ENCODE measurements at regions not wholly inside any gene's neighbourhood (a gene's known extent, or its start where the extent isn't known, plus 50 kb on each side); places are given as distances from the start of the nearest gene placed in this dataset.

- Histone ChIP-seq H3K27me3 (no peaks in the 10 kb centered on the region), H3K4me1 (peaks cover 33 to 58% of the 10 kb centered on the region in 2 donors), H3K36me3 (no peaks in the 10 kb centered on the region), H3K4me3 (replicated peaks in 1 of 3) (no peak overlapping the region), H3K27ac (peak overlapping the region; percentile 79 to 97 (median 90)), H3K9me3 (no peaks in the 10 kb centered on the region)
- TF ChIP-seq POLR2A (IDR thresholded peaks at IDR 0.05) (peak in 1 of 2 donors; percentile 26), CTCF (IDR thresholded peaks at IDR 0.05) (no peak)
- WGBS, 2 donors = 40 to 43% methylated on average over 3 of the region's 3 CpGs
- DNase-seq = peak; percentile 79 to 80
- intact Hi-C loops (cut with DNase I) = no loop called here
Measured at GRCh38 chr10:29694121-29694520, 59.4 kb upstream of the SVIL start.

GRCh38 chr10:29692121-29692539 is 57.4 kb upstream of the SVIL start:
- intact Hi-C loops (cut with DNase I) = no loop called here
- 32 to 44% methylated on average over 5 of the region's 5 CpGs for WGBS, 2 donors
- Histone ChIP-seq H3K27me3 (no peaks in the 10 kb centered on the region), H3K4me1 (peaks cover 47 to 65% of the 10 kb centered on the region in 2 donors), H3K4me3 (replicated peaks in 1 of 3) (no peak overlapping the region), H3K36me3 (no peaks in the 10 kb centered on the region), H3K27ac (peak overlapping the region; percentile 79 to 97 (median 90)), H3K9me3 (no peaks in the 10 kb centered on the region)
- TF ChIP-seq POLR2A (IDR thresholded peaks at IDR 0.05) (peak in 1 of 2 donors; percentile 75), CTCF (IDR thresholded peaks at IDR 0.05) (no peak)
- peak; percentile 47 to 48 for DNase-seq

- H3K4me3 ChIP-seq (replicated peaks in 1 of 3) = no peak overlapping the region
- 57 to 63% methylated on average over 5 of the region's 5 CpGs for WGBS, 2 donors
- peaks cover 47 to 61% of the 10 kb centered on the region in 2 donors for H3K4me1 ChIP-seq
Measured at GRCh38 chr10:29691564-29692072, 56.8 kb upstream of the SVIL start.

GRCh38 chr10:29689001-29689400 is 54.2 kb upstream of the SVIL start:
- Histone ChIP-seq H3K36me3 (no peaks in the 10 kb centered on the region), H3K27ac (peak overlapping the region; percentile 8 to 69 (median 53)), H3K9me3 (no peaks in the 10 kb centered on the region), H3K4me3 (replicated peaks in 1 of 3) (no peak overlapping the region), H3K27me3 (no peaks in the 10 kb centered on the region), H3K4me1 (peaks cover 39 to 47% of the 10 kb centered on the region in 2 donors)
- intact Hi-C loops (cut with DNase I) = no loop called here
- TF ChIP-seq POLR2A (IDR thresholded peaks at IDR 0.05) (no peak), CTCF (IDR thresholded peaks at IDR 0.05) (no peak)
- no peak for DNase-seq
- 60 to 62% methylated on average over 7 of the region's 7 CpGs for WGBS, 2 donors

More at GRCh38 chr10:29691564-29692072, 56.8 kb upstream of the SVIL start:
- H3K27me3 ChIP-seq = no peaks in the 10 kb centered on the region
- no peak for DNase-seq
- intact Hi-C loops (cut with DNase I) = no loop called here
- H3K9me3 ChIP-seq = no peaks in the 10 kb centered on the region
- no peaks in the 10 kb centered on the region for H3K36me3 ChIP-seq
- TF ChIP-seq POLR2A (IDR thresholded peaks at IDR 0.05) (no peak), CTCF (IDR thresholded peaks at IDR 0.05) (no peak)
- H3K27ac ChIP-seq = peak overlapping the region; percentile 79 to 97 (median 90)

DNA sequence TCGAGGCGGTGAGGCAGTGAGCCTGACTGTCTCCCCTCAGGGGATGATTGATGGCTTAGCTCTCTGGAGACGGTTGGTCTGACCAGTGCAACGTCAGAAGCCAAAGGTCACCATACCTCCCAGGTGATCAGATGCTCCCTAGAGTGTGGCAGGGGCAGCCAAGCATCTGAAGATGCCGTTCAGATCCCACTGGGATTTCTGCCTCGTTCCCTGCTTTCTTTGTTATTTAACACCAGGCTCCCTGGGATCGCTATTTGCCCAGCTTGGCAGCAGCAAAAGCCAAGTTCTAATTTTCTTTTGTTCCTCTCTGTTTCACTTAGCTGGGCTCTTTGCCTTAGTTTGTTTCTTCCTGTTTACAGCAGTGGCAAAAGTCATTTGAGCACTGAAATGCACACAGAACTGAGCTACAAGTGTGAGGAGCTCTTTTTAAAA is 53.5 kb upstream of the SVIL start:
- no peaks in the 10 kb centered on the region for H3K27me3 ChIP-seq
- no peak overlapping the region for H3K4me3 ChIP-seq (replicated peaks in 1 of 3)
- intact Hi-C loops (cut with DNase I) = no loop called here
- H3K36me3 ChIP-seq = no peaks in the 10 kb centered on the region
- peak in 1 of 2 donors; percentile 41 for DNase-seq
- H3K9me3 ChIP-seq = no peaks in the 10 kb centered on the region
- TF ChIP-seq CTCF (IDR thresholded peaks at IDR 0.05) (no peak), POLR2A (IDR thresholded peaks at IDR 0.05) (no peak)
- H3K27ac ChIP-seq = peak overlapping the region; percentile 8 to 69 (median 53)
- 26 to 28% methylated on average over 7 of the region's 7 CpGs for WGBS, 2 donors
- peaks cover 32 to 40% of the 10 kb centered on the region in 2 donors for H3K4me1 ChIP-seq

Data from thyroid gland (tissue), 4 donors.